IMR-90 (cell line): ENCODE measurements at regions not wholly inside any gene's neighbourhood (a gene's known extent, or its start where the extent isn't known, plus 50 kb on each side); places are given as distances from the start of the nearest gene placed in this dataset.

Source experiments
- ATAC-seq: fragments of 200-7000 bp; cut with Tn5 transposase; 2 replicates; pipeline ENCODE4 v1.9.1; 2020; ENCODE audit warnings: low read depth, mild to moderate bottlenecking, moderate library complexity
- BruUV-seq: library from RNA; stranded (reverse); fragments of 400-500 nt; replicated peaks from 2 replicates; lab custom pipeline; 2021; lab: Mats Ljungman, UMichigan
- CTCF ChIA-PET: fragments of 300-600 bp; formaldehyde crosslinking; extraction: SDS; loops from one replicate; lab custom pipeline; 2021; ENCODE audit warnings: antibody characterized with exemption; lab: Yijun Ruan, JAX
- POLR2A ChIA-PET: fragments of 300-600 bp; sonication (Branson Sonifier 250); formaldehyde crosslinking; loops from one replicate; lab custom pipeline; 2022; ENCODE audit warnings: antibody characterized with exemption; ENCODE audit not compliant: unreplicated experiment; lab: Charles Lee
- DNase-seq: peaks from one replicate; pipeline ENCODE4 v3.0.0; 2013
- H2AFZ ChIP-seq: replicated peaks from 2 replicates; pipeline ENCODE3; 2013; ENCODE audit warnings: low read length, mild to moderate bottlenecking; ENCODE audit not compliant: poor library complexity
- H2AK5ac ChIP-seq: 2 replicates; pipeline ENCODE4 v1.6.1; 2013; ENCODE audit warnings: low read depth, low read length, inconsistent platforms
- H2AK9ac ChIP-seq: replicated peaks from 2 replicates; pipeline ENCODE3; 2013; ENCODE audit warnings: mild to moderate bottlenecking, low read depth, low read length, moderate library complexity; ENCODE audit not compliant: poor library complexity
- H2BK120ac ChIP-seq: 2 replicates; pipeline ENCODE4 v1.6.1; 2013; ENCODE audit warnings: low read depth, low read length, inconsistent platforms
- H2BK15ac ChIP-seq: 3 replicates; pipeline ENCODE4 v1.6.1; 2013; ENCODE audit warnings: low read depth, low read length, inconsistent platforms
- H2BK20ac ChIP-seq: 2 replicates; pipeline ENCODE4 v1.6.1; 2013; ENCODE audit warnings: low read depth, mild to moderate bottlenecking, inconsistent platforms, low read length, moderate library complexity
- H2BK5ac ChIP-seq: 2 replicates; pipeline ENCODE4 v1.6.1; 2013; ENCODE audit warnings: mild to moderate bottlenecking, low read depth, low read length, inconsistent platforms; ENCODE audit not compliant: poor library complexity, severe bottlenecking
- H3K14ac ChIP-seq: replicated peaks from 2 replicates; pipeline ENCODE4 v1.6.1; 2013; ENCODE audit warnings: low read depth, low read length, inconsistent platforms
- H3K18ac ChIP-seq: 2 replicates; pipeline ENCODE4 v1.6.1; 2013; ENCODE audit warnings: low read depth, low read length, control low read depth
- H3K23ac ChIP-seq: 2 replicates; pipeline ENCODE4 v1.6.1; 2013; ENCODE audit warnings: low read depth, low read length, inconsistent platforms
- H3K27ac ChIP-seq: 2 replicates; pipeline ENCODE4 v1.5.1; 2013; ENCODE audit warnings: mild to moderate bottlenecking, control low read depth, low read length; ENCODE audit not compliant: insufficient read depth
- H3K27me3 ChIP-seq: 2 replicates; pipeline ENCODE4 v1.6.1; 2013; ENCODE audit warnings: low read length; ENCODE audit not compliant: control insufficient read depth, insufficient read depth
- H3K36me3 ChIP-seq: 2 replicates; pipeline ENCODE4 v1.6.1; 2013; ENCODE audit warnings: low read length, mixed read lengths; ENCODE audit not compliant: control insufficient read depth, insufficient read depth
- H3K4ac ChIP-seq: 2 replicates; pipeline ENCODE4 v1.6.1; 2013; ENCODE audit warnings: low read depth, low read length, inconsistent platforms
- H3K4me1 ChIP-seq: 2 replicates; pipeline ENCODE4 v1.6.1; 2013; ENCODE audit warnings: low read length, mixed read lengths; ENCODE audit not compliant: control insufficient read depth, insufficient read depth
- H3K4me2 ChIP-seq: 2 replicates; pipeline ENCODE4 v1.6.1; 2013; ENCODE audit warnings: low read depth, mild to moderate bottlenecking, control low read depth, low read length, moderate library complexity
- H3K4me3 ChIP-seq: 2 replicates; pipeline ENCODE4 v1.5.1; 2013; ENCODE audit warnings: low read depth, mild to moderate bottlenecking, control low read depth, low read length, moderate library complexity; ENCODE audit not compliant: insufficient read depth
- H3K56ac ChIP-seq: 2 replicates; pipeline ENCODE4 v1.6.1; 2013; ENCODE audit warnings: low read length, inconsistent platforms; ENCODE audit not compliant: insufficient read depth; ENCODE audit errors: extremely low read depth
- H3K79me1 ChIP-seq, 2 experiments: 2 replicates each; pipeline ENCODE4 v1.6.1; 2013; ENCODE audit warnings: low read length in 2 of 2, inconsistent platforms in 1 of 2, low read depth in 1 of 2
- H3K9ac ChIP-seq: 2 replicates; pipeline ENCODE4 v1.6.1; 2013; ENCODE audit warnings: low read depth, low read length, control low read depth
- H3K9me1 ChIP-seq: 2 replicates; pipeline ENCODE4 v1.6.1; 2013; ENCODE audit warnings: low read length, inconsistent platforms; ENCODE audit not compliant: insufficient read depth
- H3K9me3 ChIP-seq: 2 replicates; pipeline ENCODE4 v1.6.1; 2013; ENCODE audit warnings: low read length; ENCODE audit not compliant: control insufficient read depth, insufficient read depth
- H4K20me1 ChIP-seq: 2 replicates; pipeline ENCODE4 v1.6.1; 2013; ENCODE audit warnings: low read length, inconsistent platforms; ENCODE audit not compliant: insufficient read depth
- H4K5ac ChIP-seq: 2 replicates; pipeline ENCODE4 v1.6.1; 2013; ENCODE audit warnings: mild to moderate bottlenecking, low read depth, low read length, control low read depth
- H4K8ac ChIP-seq, 2 experiments: 2 replicates each; pipeline ENCODE4 v1.6.1; 2013; ENCODE audit warnings: low read depth in 2 of 2, low read length in 2 of 2, control low read depth in 1 of 2, inconsistent platforms in 1 of 2
- H4K91ac ChIP-seq: 2 replicates; pipeline ENCODE4 v1.6.1; 2013; ENCODE audit warnings: low read depth, low read length, inconsistent platforms; ENCODE audit not compliant: insufficient read depth
- BHLHE40 ChIP-seq: fragments of 150-350 bp; IDR thresholded peaks from 2 replicates; pipeline ENCODE4 v1.6.1; 2016; ENCODE audit warnings: mild to moderate bottlenecking, low read depth, low read length
- CEBPB ChIP-seq: IDR thresholded peaks from 2 replicates; pipeline ENCODE4 v1.6.1; 2012; ENCODE audit warnings: low read depth, low read length, improper control_type of control experiment
- CHD1 ChIP-seq: IDR thresholded peaks from 2 replicates; pipeline ENCODE4 v1.6.1; 2012; ENCODE audit warnings: low read depth, low read length, improper control_type of control experiment
- FOS ChIP-seq: fragments of 150-350 bp; IDR thresholded peaks from 2 replicates; pipeline ENCODE4 v1.6.1; 2016; ENCODE audit warnings: low read depth, low read length
- MAFK ChIP-seq: IDR thresholded peaks from 2 replicates; pipeline ENCODE4 v1.6.1; 2012; ENCODE audit warnings: low read depth, low read length, improper control_type of control experiment
- MAZ ChIP-seq: IDR thresholded peaks from 2 replicates; pipeline ENCODE4 v1.6.1; 2012; ENCODE audit warnings: low read depth, mild to moderate bottlenecking, low read length, improper control_type of control experiment, moderate library complexity, borderline replicate concordance
- MXI1 ChIP-seq: IDR thresholded peaks from 2 replicates; pipeline ENCODE4 v1.6.1; 2012; ENCODE audit warnings: low read depth, mild to moderate bottlenecking, low read length, moderate library complexity, borderline replicate concordance
- NFE2L2 ChIP-seq: fragments of 150-350 bp; IDR thresholded peaks from 2 replicates; pipeline ENCODE4 v1.6.1; 2016; ENCODE audit warnings: low read depth, mild to moderate bottlenecking, low read length
- POLR2A ChIP-seq: IDR thresholded peaks from 2 replicates; pipeline ENCODE4 v1.6.1; 2012; ENCODE audit warnings: mild to moderate bottlenecking, low read depth, low read length
- RAD21 ChIP-seq: IDR thresholded peaks from 2 replicates; pipeline ENCODE4 v1.6.1; 2012; ENCODE audit warnings: low read length, improper control_type of control experiment
- RCOR1 ChIP-seq: IDR thresholded peaks from 2 replicates; pipeline ENCODE4 v1.6.1; 2012; ENCODE audit warnings: mild to moderate bottlenecking, low read length, improper control_type of control experiment; ENCODE audit not compliant: insufficient replicate concordance
- RFX5 ChIP-seq: IDR thresholded peaks from 2 replicates; pipeline ENCODE4 v1.8.0; 2012; ENCODE audit warnings: low read depth, mild to moderate bottlenecking, low read length, moderate library complexity
- SMC3 ChIP-seq: fragments of 150-350 bp; IDR thresholded peaks from 2 replicates; pipeline ENCODE4 v1.6.1; 2016; ENCODE audit warnings: low read depth, mild to moderate bottlenecking, antibody characterized with exemption, low read length, moderate library complexity
- WGBS, 2 experiments: methylation state at CpG; one replicate each; pipeline versions ENCODE4 v1.1.5 to v1.1.7; 2013; ENCODE audit warnings: missing lambda C conversion rate in 2 of 2; ENCODE audit not compliant: insufficient read length in 1 of 2; ENCODE audit errors: extremely low coverage in 2 of 2; 5-methylcytosine and 5-hydroxymethylcytosine counted together
- dilution Hi-C: fragments of 300-500 bp; cut with HindIII; formaldehyde crosslinking; loops from one replicate; pipeline ENCODE4 v1.14.3; 2018; ENCODE audit warnings: low sequenced_read_pairs; ENCODE audit not compliant: unreplicated experiment
- in situ Hi-C: fragments of 300-500 bp; cut with MboI; formaldehyde crosslinking; loops from 3 replicates; pipeline ENCODE4 v1.14.3; 2019; ENCODE audit warnings: low sequenced_read_pairs, inconsistent platforms, mixed read lengths
- intact Hi-C: fragments of 100-400 bp; cut with micrococcal nuclease; formaldehyde crosslinking; loops from 2 replicates; pipeline ENCODE4 v1.10.0; 2022
- TF ChIP-seq, protein P1 (sequence below): fragments of 150-350 bp; IDR thresholded peaks from 2 replicates; pipeline ENCODE4 v1.6.1; 2016; ENCODE audit warnings: low read depth, mild to moderate bottlenecking, low read length, moderate library complexity, borderline replicate concordance
- TF ChIP-seq, protein P2 (sequence below): fragments of 150-350 bp; IDR thresholded peaks from 2 replicates; pipeline ENCODE4 v1.6.1; 2017; ENCODE audit warnings: mild to moderate bottlenecking, antibody characterized with exemption, low read length, low read depth
- TF ChIP-seq, protein P3 (sequence below): conservative IDR thresholded peaks from 2 replicates; pipeline ENCODE4 v1.5.1; 2012; ENCODE audit warnings: mild to moderate bottlenecking, low read depth, low read length, improper control_type of control experiment

DNA sequence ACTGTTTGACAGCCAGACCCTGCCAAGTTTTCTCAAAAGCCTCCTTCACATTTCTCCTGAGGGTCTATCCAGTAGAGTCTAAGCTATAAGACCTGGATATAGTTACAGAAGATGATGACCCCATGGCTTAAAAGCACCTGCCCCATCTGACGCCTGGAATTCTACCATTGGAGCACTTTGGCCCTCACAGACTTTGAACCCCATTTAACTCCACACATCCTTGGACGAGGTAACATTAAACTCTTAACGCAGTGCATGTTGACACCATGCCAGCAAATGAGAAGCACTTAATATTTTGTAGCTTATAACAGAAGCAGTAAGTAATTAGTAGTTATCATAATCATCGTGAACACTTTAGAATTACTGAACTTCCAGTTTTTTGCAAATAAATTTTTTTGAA is 61.9 kb upstream of the SMNDC1 start:
- H3K56ac ChIP-seq = no peak overlapping the region
- intact Hi-C loops = no loop called here
- no peak overlapping the region for H3K4me3 ChIP-seq
- TF ChIP-seq CHD1 (no peak), CEBPB (no peak), POLR2A (no peak), MXI1 (no peak), RCOR1 (no peak), SMC3 (no peak), MAZ (no peak), BHLHE40 (no peak), RFX5 (no peak), NFE2L2 (no peak), FOS (no peak), MAFK (no peak), RAD21 (no peak)
- TF ChIP-seq, protein P1, sequence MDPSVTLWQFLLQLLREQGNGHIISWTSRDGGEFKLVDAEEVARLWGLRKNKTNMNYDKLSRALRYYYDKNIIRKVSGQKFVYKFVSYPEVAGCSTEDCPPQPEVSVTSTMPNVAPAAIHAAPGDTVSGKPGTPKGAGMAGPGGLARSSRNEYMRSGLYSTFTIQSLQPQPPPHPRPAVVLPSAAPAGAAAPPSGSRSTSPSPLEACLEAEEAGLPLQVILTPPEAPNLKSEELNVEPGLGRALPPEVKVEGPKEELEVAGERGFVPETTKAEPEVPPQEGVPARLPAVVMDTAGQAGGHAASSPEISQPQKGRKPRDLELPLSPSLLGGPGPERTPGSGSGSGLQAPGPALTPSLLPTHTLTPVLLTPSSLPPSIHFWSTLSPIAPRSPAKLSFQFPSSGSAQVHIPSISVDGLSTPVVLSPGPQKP = no peak
- TF ChIP-seq, protein P2, sequence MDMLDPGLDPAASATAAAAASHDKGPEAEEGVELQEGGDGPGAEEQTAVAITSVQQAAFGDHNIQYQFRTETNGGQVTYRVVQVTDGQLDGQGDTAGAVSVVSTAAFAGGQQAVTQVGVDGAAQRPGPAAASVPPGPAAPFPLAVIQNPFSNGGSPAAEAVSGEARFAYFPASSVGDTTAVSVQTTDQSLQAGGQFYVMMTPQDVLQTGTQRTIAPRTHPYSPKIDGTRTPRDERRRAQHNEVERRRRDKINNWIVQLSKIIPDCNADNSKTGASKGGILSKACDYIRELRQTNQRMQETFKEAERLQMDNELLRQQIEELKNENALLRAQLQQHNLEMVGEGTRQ = no peak
- TF ChIP-seq, protein P3, sequence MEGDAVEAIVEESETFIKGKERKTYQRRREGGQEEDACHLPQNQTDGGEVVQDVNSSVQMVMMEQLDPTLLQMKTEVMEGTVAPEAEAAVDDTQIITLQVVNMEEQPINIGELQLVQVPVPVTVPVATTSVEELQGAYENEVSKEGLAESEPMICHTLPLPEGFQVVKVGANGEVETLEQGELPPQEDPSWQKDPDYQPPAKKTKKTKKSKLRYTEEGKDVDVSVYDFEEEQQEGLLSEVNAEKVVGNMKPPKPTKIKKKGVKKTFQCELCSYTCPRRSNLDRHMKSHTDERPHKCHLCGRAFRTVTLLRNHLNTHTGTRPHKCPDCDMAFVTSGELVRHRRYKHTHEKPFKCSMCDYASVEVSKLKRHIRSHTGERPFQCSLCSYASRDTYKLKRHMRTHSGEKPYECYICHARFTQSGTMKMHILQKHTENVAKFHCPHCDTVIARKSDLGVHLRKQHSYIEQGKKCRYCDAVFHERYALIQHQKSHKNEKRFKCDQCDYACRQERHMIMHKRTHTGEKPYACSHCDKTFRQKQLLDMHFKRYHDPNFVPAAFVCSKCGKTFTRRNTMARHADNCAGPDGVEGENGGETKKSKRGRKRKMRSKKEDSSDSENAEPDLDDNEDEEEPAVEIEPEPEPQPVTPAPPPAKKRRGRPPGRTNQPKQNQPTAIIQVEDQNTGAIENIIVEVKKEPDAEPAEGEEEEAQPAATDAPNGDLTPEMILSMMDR = no peak
- POLR2A ChIA-PET = no interaction called here
- no peaks in the 10 kb centered on the region for H3K9me1 ChIP-seq
- H3K4me1 ChIP-seq = 0 out of 2 replicates have a peak, but pooled peaks cover 2% of the 10 kb centered on the region
- H4K5ac ChIP-seq = no peak overlapping the region
- no peak overlapping the region for H3K18ac ChIP-seq
- no peak overlapping the region for H2BK5ac ChIP-seq
- no peaks in the 10 kb centered on the region for H3K79me1 ChIP-seq
- no TSS peak for BruUV-seq
- no peak overlapping the region for H3K4me2 ChIP-seq
- no peak overlapping the region for H3K23ac ChIP-seq
- no peak overlapping the region for H2BK120ac ChIP-seq
- dilution Hi-C loops = no loop called here
- no peaks in the 10 kb centered on the region for H3K27me3 ChIP-seq
- H3K14ac ChIP-seq = no peak overlapping the region
- no peak overlapping the region for H3K27ac ChIP-seq
- no CpG with 5 or more reads among the region's 4 CpGs for WGBS, 2 experiments
- H4K91ac ChIP-seq = no peak overlapping the region
- H2BK20ac ChIP-seq = no peak overlapping the region
- H2BK15ac ChIP-seq = no peak overlapping the region; the same call in 2 of the 3 replicates
- H3K36me3 ChIP-seq = no peaks in the 10 kb centered on the region
- no peak overlapping the region for H2AK5ac ChIP-seq
- H3K9me3 ChIP-seq = no peaks in the 10 kb centered on the region
- no peaks in the 10 kb centered on the region for H4K20me1 ChIP-seq
- no peak for ATAC-seq
- H4K8ac ChIP-seq = no peak overlapping the region
- no peak overlapping the region for H3K4ac ChIP-seq
- H2AK9ac ChIP-seq = no peak overlapping the region
- no peak overlapping the region for H3K9ac ChIP-seq
- in situ Hi-C loops = no loop called here
- no peak overlapping the region for H2AFZ ChIP-seq
- DNase-seq = no peak
- CTCF ChIA-PET = interaction anchor here (0.9 kb wide), 1 partner anchor 12 kb away, joined by 3 read pairs; no protein-coding TSS in a partner anchor
